ENCODE measurements at regions not wholly inside any gene's neighbourhood (a gene's known extent, or its start where the extent isn't known, plus 50 kb on each side); places are given as distances from the start of the nearest gene placed in this dataset.

GRCh38 chr2:22996911-22997310 lies 388.1 kb upstream of the KLHL29 start:
- no peak for TF ChIP-seq CTCF (IDR thresholded peaks at IDR 0.05)
- Histone ChIP-seq H3K9me3 (no peaks in the 10 kb centered on the region), H3K4me3 (no peak overlapping the region), H3K27ac (no peak overlapping the region), H3K27me3 (no peaks in the 10 kb centered on the region), H3K36me3 (no peaks in the 10 kb centered on the region), H3K4me1 (no peaks in the 10 kb centered on the region)
- no peak for ATAC-seq
- no peak for DNase-seq
- intact Hi-C loops (cut with DNase I): no loop called here
- no peak for FAIRE-seq
- WGBS, 2 donors: 81% methylated on average over 2 of the region's 2 CpGs

- DNase-seq (no peak), FAIRE-seq (no peak)
- intact Hi-C loops (cut with DNase I): no loop called here
Observed at GRCh38 chr2:22998359-22998758, 386.6 kb upstream of the KLHL29 start.

GRCh38 chr2:22999951-23000350 lies 385.0 kb upstream of the KLHL29 start:
- FAIRE-seq (no peak), ATAC-seq (no peak), DNase-seq (no peak)
- Histone ChIP-seq H3K27ac (no peak overlapping the region), H3K27me3 (no peaks in the 10 kb centered on the region), H3K4me1 (no peaks in the 10 kb centered on the region), H3K4me3 (no peak overlapping the region), H3K9me3 (no peaks in the 10 kb centered on the region), H3K36me3 (no peaks in the 10 kb centered on the region)
- no peak for TF ChIP-seq CTCF (IDR thresholded peaks at IDR 0.05)
- intact Hi-C loops (cut with DNase I): no loop called here
- 68 to 74% methylated on average over 4 of the region's 4 CpGs for WGBS, 2 donors

More at GRCh38 chr2:22998359-22998758, 386.6 kb upstream of the KLHL29 start:
- no peak for ATAC-seq
- Histone ChIP-seq H3K27ac (no peak overlapping the region), H3K36me3 (no peaks in the 10 kb centered on the region), H3K4me1 (no peaks in the 10 kb centered on the region), H3K9me3 (no peaks in the 10 kb centered on the region), H3K4me3 (no peak overlapping the region), H3K27me3 (no peaks in the 10 kb centered on the region)
- no peak for TF ChIP-seq CTCF (IDR thresholded peaks at IDR 0.05)
- 70 to 77% methylated on average over 3 of the region's 3 CpGs for WGBS, 2 donors

- Histone ChIP-seq H3K4me3 (no peak overlapping the region), H3K27me3 (no peaks in the 10 kb centered on the region), H3K4me1 (no peaks in the 10 kb centered on the region), H3K36me3 (no peaks in the 10 kb centered on the region), H3K9me3 (no peaks in the 10 kb centered on the region), H3K27ac (no peak overlapping the region)
- FAIRE-seq (no peak), ATAC-seq (no peak), DNase-seq (no peak)
- intact Hi-C loops (cut with DNase I): no loop called here
- 75 to 77% methylated on average over 1 of the region's 1 CpG for WGBS, 2 donors
- TF ChIP-seq CTCF (IDR thresholded peaks at IDR 0.05): no peak
Observed at GRCh38 chr2:23002234-23002633, 382.7 kb upstream of the KLHL29 start.

GRCh38 chr2:23005469-23005868 lies 379.5 kb upstream of the KLHL29 start:
- Histone ChIP-seq H3K9me3 (no peaks in the 10 kb centered on the region), H3K4me1 (no peaks in the 10 kb centered on the region), H3K27ac (no peak overlapping the region), H3K36me3 (no peaks in the 10 kb centered on the region), H3K4me3 (no peak overlapping the region), H3K27me3 (no peaks in the 10 kb centered on the region)
- intact Hi-C loops (cut with DNase I): no loop called here
- TF ChIP-seq CTCF (IDR thresholded peaks at IDR 0.05): no peak
- ATAC-seq (no peak), FAIRE-seq (no peak), DNase-seq (no peak)
- WGBS, 2 donors: 74 to 88% methylated on average over 4 of the region's 4 CpGs

Measured in pancreas (tissue), 10 donors.